ENCODE measurements at regions not wholly inside any gene's neighbourhood (a gene's known extent, or its start where the extent isn't known, plus 50 kb on each side); places are given as distances from the start of the nearest gene placed in this dataset.
"Not testable (repeated sequence)": the region's sequence is repeated elsewhere in the genome, so short reads cannot be mapped to it uniquely, and the experiment has no call there.

GRCh38 chr19:30105316-30105715 is 163.3 kb downstream of the URI1 start:
- DNase-seq = no peak

- no peak for DNase-seq
Observed at GRCh38 chr19:30105727-30106126, 163.7 kb downstream of the URI1 start.

- DNase-seq = no peak
Observed at GRCh38 chr19:30106417-30107095, 164.5 kb downstream of the URI1 start.

- DNase-seq = no peak
Observed at GRCh38 chr19:30107251-30107650, 165.2 kb downstream of the URI1 start.

- DNase-seq = no peak
Observed at GRCh38 chr19:30109565-30109964, 167.5 kb downstream of the URI1 start.

- no peak for DNase-seq
Observed at GRCh38 chr19:30111021-30111855, 169.2 kb downstream of the URI1 start.

GRCh38 chr19:30112171-30112570 is 170.1 kb downstream of the URI1 start:
- no peak for DNase-seq

GRCh38 chr19:30112666-30113065 is 170.6 kb downstream of the URI1 start:
- DNase-seq = no peak

GRCh38 chr19:30113186-30113585 is 171.1 kb downstream of the URI1 start:
- DNase-seq = no peak

GRCh38 chr19:30114095-30114494 is 172.1 kb downstream of the URI1 start:
- not testable (repeated sequence) for DNase-seq

GRCh38 chr19:30115947-30116346 is 173.9 kb downstream of the URI1 start:
- no peak for DNase-seq

- DNase-seq = no peak
Observed at GRCh38 chr19:30116530-30116929, 174.5 kb downstream of the URI1 start.

GRCh38 chr19:30116984-30117555 is 175.0 kb downstream of the URI1 start:
- no peak for DNase-seq

GRCh38 chr19:30117636-30118145 is 175.7 kb downstream of the URI1 start:
- no peak for DNase-seq

- DNase-seq = no peak
Observed at GRCh38 chr19:30118221-30118620, 176.2 kb downstream of the URI1 start.

GRCh38 chr19:30118760-30119159 is 176.7 kb downstream of the URI1 start:
- no peak for DNase-seq

- no peak for DNase-seq
Observed at GRCh38 chr19:30119180-30119908, 177.3 kb downstream of the URI1 start.

GRCh38 chr19:30120860-30121484 is 178.9 kb downstream of the URI1 start:
- DNase-seq = no peak

- DNase-seq = no peak
Observed at GRCh38 chr19:30122431-30122830, 180.4 kb downstream of the URI1 start.

GRCh38 chr19:30123119-30123518 is 181.1 kb downstream of the URI1 start:
- DNase-seq = no peak

GRCh38 chr19:30123611-30124010 is 181.6 kb downstream of the URI1 start:
- DNase-seq = no peak

GRCh38 chr19:30128211-30128610 is 186.2 kb downstream of the URI1 start:
- DNase-seq = no peak

Measured in fibroblast of skin of back (primary cell).